Parathyroid adenoma (tissue), 2 donors: ENCODE measurements at regions not wholly inside any gene's neighbourhood (a gene's known extent, or its start where the extent isn't known, plus 50 kb on each side); places are given as distances from the start of the nearest gene placed in this dataset.

Experiments
- H2AFZ ChIP-seq: fragments of 300-600 bp; sonication (generic); one replicate; pipeline ENCODE4 v1.7.0; 2017; ENCODE audit warnings: antibody characterized with exemption, mild to moderate bottlenecking
- H3K27ac ChIP-seq: fragments of 300-600 bp; sonication (generic); one replicate; pipeline ENCODE4 v1.7.0; 2017
- H3K27me3 ChIP-seq: fragments of 300-600 bp; sonication (generic); one replicate; pipeline ENCODE4 v1.7.0; 2017; ENCODE audit warnings: low read length; ENCODE audit not compliant: control insufficient read depth, insufficient read depth
- H3K36me3 ChIP-seq: fragments of 300-600 bp; sonication (generic); one replicate; pipeline ENCODE4 v1.7.0; 2017; ENCODE audit warnings: low read length; ENCODE audit not compliant: control insufficient read depth, insufficient read depth
- H3K4me1 ChIP-seq: fragments of 300-600 bp; sonication (generic); one replicate; pipeline ENCODE4 v1.7.0; 2017; ENCODE audit warnings: control low read depth
- H3K4me2 ChIP-seq: fragments of 300-600 bp; sonication (generic); one replicate; pipeline ENCODE4 v1.7.0; 2017; ENCODE audit warnings: low read length
- H3K4me3 ChIP-seq: fragments of 300-600 bp; sonication (generic); one replicate; pipeline ENCODE4 v1.7.0; 2017; ENCODE audit warnings: low read depth, low read length
- H3K79me2 ChIP-seq: fragments of 300-600 bp; sonication (generic); one replicate; pipeline ENCODE4 v1.7.0; 2017; ENCODE audit warnings: control low read depth
- H3K9ac ChIP-seq: fragments of 300-600 bp; sonication (generic); one replicate; pipeline ENCODE4 v1.7.0; 2017; ENCODE audit warnings: mild to moderate bottlenecking
- H3K9me3 ChIP-seq: fragments of 300-600 bp; sonication (generic); one replicate; pipeline ENCODE4 v1.7.0; 2017; ENCODE audit warnings: low read length; ENCODE audit not compliant: control insufficient read depth
- CTCF ChIP-seq: fragments of 300-600 bp; sonication (generic); IDR thresholded peaks from one replicate; pipeline ENCODE4 v1.7.0; 2017; ENCODE audit warnings: antibody characterized with exemption, mild to moderate bottlenecking
- donor health status: primary hyperparathyroidism.

GRCh38 chr1:81073580-81073979, 727.2 kb upstream of the ADGRL2 start:
- H3K79me2 ChIP-seq: no peaks in the 10 kb centered on the region
- no peaks in the 10 kb centered on the region for H3K27me3 ChIP-seq
- no peak overlapping the region for H3K9ac ChIP-seq
- H3K4me1 ChIP-seq: no peaks in the 10 kb centered on the region
- no peaks in the 10 kb centered on the region for H3K9me3 ChIP-seq
- H3K4me3 ChIP-seq: no peak overlapping the region
- no peak overlapping the region for H3K27ac ChIP-seq
- no peak overlapping the region for H3K4me2 ChIP-seq
- no peaks in the 10 kb centered on the region for H3K36me3 ChIP-seq
- TF ChIP-seq CTCF: no peak
- H2AFZ ChIP-seq: no peak overlapping the region

GRCh38 chr1:81071969-81072753, 728.6 kb upstream of the ADGRL2 start:
- Histone ChIP-seq H2AFZ (no peak overlapping the region), H3K79me2 (no peaks in the 10 kb centered on the region), H3K4me1 (no peaks in the 10 kb centered on the region), H3K4me2 (no peak overlapping the region), H3K27me3 (no peaks in the 10 kb centered on the region), H3K36me3 (no peaks in the 10 kb centered on the region), H3K9me3 (no peaks in the 10 kb centered on the region), H3K9ac (no peak overlapping the region), H3K4me3 (no peak overlapping the region), H3K27ac (no peak overlapping the region)
- no peak for TF ChIP-seq CTCF

- Histone ChIP-seq H3K9me3 (no peaks in the 10 kb centered on the region), H2AFZ (no peak overlapping the region), H3K27ac (no peak overlapping the region), H3K4me3 (no peak overlapping the region), H3K27me3 (no peaks in the 10 kb centered on the region), H3K9ac (no peak overlapping the region), H3K4me1 (no peaks in the 10 kb centered on the region), H3K4me2 (no peak overlapping the region), H3K36me3 (no peaks in the 10 kb centered on the region), H3K79me2 (no peaks in the 10 kb centered on the region)
- TF ChIP-seq CTCF: no peak
Observed at GRCh38 chr1:81071072-81071858, 729.5 kb upstream of the ADGRL2 start.

- Histone ChIP-seq H3K9ac (no peak overlapping the region), H3K4me2 (no peak overlapping the region), H3K4me3 (no peak overlapping the region), H3K79me2 (no peaks in the 10 kb centered on the region), H3K36me3 (no peaks in the 10 kb centered on the region), H3K27ac (no peak overlapping the region), H3K27me3 (no peaks in the 10 kb centered on the region), H3K9me3 (no peaks in the 10 kb centered on the region), H3K4me1 (no peaks in the 10 kb centered on the region), H2AFZ (no peak overlapping the region)
- no peak for TF ChIP-seq CTCF
Observed at GRCh38 chr1:81069856-81070255, 730.9 kb upstream of the ADGRL2 start.
